Upper lobe of left lung (tissue), 6 donors: ENCODE measurements at regions not wholly inside any gene's neighbourhood (a gene's known extent, or its start where the extent isn't known, plus 50 kb on each side); places are given as distances from the start of the nearest gene placed in this dataset.
A peak's percentile ranks its signal among the peaks of the same experiment; 100 is the strongest.

Experiments used
- ATAC-seq, 2 donors: fragments of 200-7000 bp; cut with Tn5 transposase; one replicate each; pipeline ENCODE4 v1.9.1; 2022; ENCODE audit warnings: mild to moderate bottlenecking in 2 of 2, moderate library complexity in 2 of 2; ENCODE audit not compliant: low FRiP score in 2 of 2
- DNase-seq, 2 donors: peaks; one replicate each; pipeline ENCODE4 v3.0.0-alpha.2; 2019 to 2020
- H3K27ac ChIP-seq, 4 donors: fragments of 200-600 bp; sonication (generic); one replicate each; pipeline ENCODE4 v1.5.1; 2016 to 2019
- H3K27me3 ChIP-seq, 4 donors: fragments of 200-600 bp; sonication (generic); one replicate each; pipeline ENCODE4 v1.5.1; 2017 to 2019
- H3K36me3 ChIP-seq, 4 donors: fragments of 200-600 bp; sonication (generic); one replicate each; pipeline ENCODE4 v1.5.1; 2016 to 2019
- H3K4me1 ChIP-seq, 4 donors: fragments of 200-600 bp; sonication (generic); one replicate each; pipeline ENCODE4 v1.5.1; 2018 to 2019
- H3K4me3 ChIP-seq, 4 donors: fragments of 200-600 bp; sonication (generic); one replicate each; pipeline ENCODE4 v1.5.1; 2017 to 2019; ENCODE audit warnings: mild to moderate bottlenecking in 2 of 4, moderate library complexity in 1 of 4
- H3K9me3 ChIP-seq, 4 donors: fragments of 200-600 bp; sonication (generic); one replicate each; pipeline ENCODE4 v1.5.1; 2018 to 2019
- EP300 ChIP-seq, 4 donors: sonication (generic); formaldehyde crosslinking; IDR thresholded peaks; one replicate each; pipeline ENCODE4 v1.5.1; 2017; ENCODE audit warnings: antibody characterized with exemption in 4 of 4, control low read depth in 2 of 4
- POLR2A ChIP-seq, 4 donors: fragments of 450-650 bp; IDR thresholded peaks; one replicate each; pipeline ENCODE4 v1.5.1; 2016 to 2017; ENCODE audit warnings: antibody characterized with exemption in 4 of 4, mild to moderate bottlenecking in 2 of 4
- POLR2AphosphoS5 ChIP-seq, 2 donors: sonication (generic); formaldehyde crosslinking; IDR thresholded peaks; one replicate each; pipeline ENCODE4 v1.5.1; 2017; ENCODE audit warnings: antibody characterized with exemption in 2 of 2
- WGBS, 2 donors: methylation state at CpG; one replicate each; pipeline ENCODE4 v1.1.5; 2017 to 2018; 5-methylcytosine and 5-hydroxymethylcytosine counted together
- TF ChIP-seq, protein P1 (sequence below), 6 experiments: fragments of 450-650 bp in 4 of 6; fragments of 200-600 bp in 2 of 6; sonication (generic) in 2 of 6; IDR thresholded peaks; one replicate each; pipeline ENCODE4 v1.5.1; 2016 to 2019; ENCODE audit warnings: antibody characterized with exemption in 6 of 6
- donor health status: DM: no; HTN: no; CAD: no; lungs with moderate emphysema.
- donor health status: DM: no; HTN: yes; CAD: no; lungs with severe emphysema.

DNA sequence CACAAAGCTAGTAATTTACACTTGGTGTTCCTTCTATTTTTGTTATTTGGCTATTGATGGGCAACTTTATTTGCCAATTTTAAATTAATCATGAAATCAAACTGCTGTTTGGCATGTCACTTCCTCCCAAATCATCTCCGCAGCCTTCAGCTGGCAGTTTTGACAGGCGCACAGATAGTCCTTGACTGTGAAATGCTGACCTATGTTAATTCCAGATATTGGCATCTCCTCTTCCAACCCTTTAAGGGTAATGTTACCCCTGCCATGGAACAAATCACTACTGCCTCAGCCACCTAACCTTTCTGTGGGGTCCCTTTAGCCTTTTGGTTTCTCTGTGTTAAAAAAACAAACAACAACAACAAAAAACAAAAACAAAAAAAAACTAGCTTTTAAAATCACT, 182.4 kb upstream of the TANK start:
- no peaks in the 10 kb centered on the region for H3K36me3 ChIP-seq
- H3K4me1 ChIP-seq, result no peaks in the 10 kb centered on the region
- H3K9me3 ChIP-seq, result no peaks in the 10 kb centered on the region
- no peak for DNase-seq
- TF ChIP-seq POLR2A (IDR thresholded peaks at IDR 0.05), result no peak
- TF ChIP-seq, protein P1, sequence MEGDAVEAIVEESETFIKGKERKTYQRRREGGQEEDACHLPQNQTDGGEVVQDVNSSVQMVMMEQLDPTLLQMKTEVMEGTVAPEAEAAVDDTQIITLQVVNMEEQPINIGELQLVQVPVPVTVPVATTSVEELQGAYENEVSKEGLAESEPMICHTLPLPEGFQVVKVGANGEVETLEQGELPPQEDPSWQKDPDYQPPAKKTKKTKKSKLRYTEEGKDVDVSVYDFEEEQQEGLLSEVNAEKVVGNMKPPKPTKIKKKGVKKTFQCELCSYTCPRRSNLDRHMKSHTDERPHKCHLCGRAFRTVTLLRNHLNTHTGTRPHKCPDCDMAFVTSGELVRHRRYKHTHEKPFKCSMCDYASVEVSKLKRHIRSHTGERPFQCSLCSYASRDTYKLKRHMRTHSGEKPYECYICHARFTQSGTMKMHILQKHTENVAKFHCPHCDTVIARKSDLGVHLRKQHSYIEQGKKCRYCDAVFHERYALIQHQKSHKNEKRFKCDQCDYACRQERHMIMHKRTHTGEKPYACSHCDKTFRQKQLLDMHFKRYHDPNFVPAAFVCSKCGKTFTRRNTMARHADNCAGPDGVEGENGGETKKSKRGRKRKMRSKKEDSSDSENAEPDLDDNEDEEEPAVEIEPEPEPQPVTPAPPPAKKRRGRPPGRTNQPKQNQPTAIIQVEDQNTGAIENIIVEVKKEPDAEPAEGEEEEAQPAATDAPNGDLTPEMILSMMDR (IDR thresholded peaks at IDR 0.05), result no peak
- no peak for TF ChIP-seq EP300 (IDR thresholded peaks at IDR 0.05)
- TF ChIP-seq POLR2AphosphoS5 (IDR thresholded peaks at IDR 0.05), result no peak
- H3K27me3 ChIP-seq, result no peaks in the 10 kb centered on the region
- H3K4me3 ChIP-seq, result no peak overlapping the region
- no peak for ATAC-seq
- 98 to 100% methylated on average over 2 of the region's 2 CpGs for WGBS, 2 donors
- no peak overlapping the region for H3K27ac ChIP-seq

DNA sequence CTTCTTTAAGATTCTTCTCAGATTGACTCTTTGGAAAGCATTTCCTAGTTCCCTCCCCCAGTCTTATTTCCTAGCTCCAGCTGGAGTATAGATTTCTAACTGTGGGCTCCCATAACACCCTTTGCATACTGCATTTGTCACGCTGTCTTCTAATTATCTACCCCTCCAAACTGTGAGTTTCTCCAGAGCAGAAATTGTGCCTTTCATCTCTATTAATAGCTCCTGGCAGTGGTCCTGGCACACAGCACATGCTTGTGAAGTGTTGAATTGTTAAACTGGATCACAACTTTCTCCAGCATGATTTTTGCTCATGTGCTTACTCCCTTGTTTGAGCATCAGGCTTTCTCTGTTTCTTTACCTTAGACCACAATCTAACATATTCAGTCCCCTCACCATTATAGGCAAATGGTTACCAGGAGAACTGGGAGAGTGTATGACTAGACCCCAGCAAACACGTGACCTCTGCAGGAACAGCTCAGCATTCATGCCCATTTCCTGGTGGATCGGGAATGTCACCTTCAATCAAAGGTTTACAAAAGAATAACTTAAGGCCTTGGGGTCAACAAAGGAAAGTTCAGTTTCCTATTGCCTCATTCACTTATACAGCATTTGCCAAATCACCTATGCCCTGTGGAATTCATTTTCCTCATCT, 175.7 kb upstream of the TANK start:
- DNase-seq (no peak), ATAC-seq (no peak)
- H3K9me3 ChIP-seq, result no peaks in the 10 kb centered on the region
- H3K36me3 ChIP-seq, result no peaks in the 10 kb centered on the region
- no peak overlapping the region for H3K4me3 ChIP-seq
- TF ChIP-seq POLR2AphosphoS5 (IDR thresholded peaks at IDR 0.05), result no peak
- TF ChIP-seq EP300 (IDR thresholded peaks at IDR 0.05), result no peak
- TF ChIP-seq POLR2A (IDR thresholded peaks at IDR 0.05), result no peak
- TF ChIP-seq, protein P1 (IDR thresholded peaks at IDR 0.05), result no peak
- no peak overlapping the region for H3K27ac ChIP-seq
- no peaks in the 10 kb centered on the region for H3K4me1 ChIP-seq
- H3K27me3 ChIP-seq, result no peaks in the 10 kb centered on the region
- WGBS, 2 donors, result 54 to 55% methylated on average over 3 of the region's 3 CpGs

DNA sequence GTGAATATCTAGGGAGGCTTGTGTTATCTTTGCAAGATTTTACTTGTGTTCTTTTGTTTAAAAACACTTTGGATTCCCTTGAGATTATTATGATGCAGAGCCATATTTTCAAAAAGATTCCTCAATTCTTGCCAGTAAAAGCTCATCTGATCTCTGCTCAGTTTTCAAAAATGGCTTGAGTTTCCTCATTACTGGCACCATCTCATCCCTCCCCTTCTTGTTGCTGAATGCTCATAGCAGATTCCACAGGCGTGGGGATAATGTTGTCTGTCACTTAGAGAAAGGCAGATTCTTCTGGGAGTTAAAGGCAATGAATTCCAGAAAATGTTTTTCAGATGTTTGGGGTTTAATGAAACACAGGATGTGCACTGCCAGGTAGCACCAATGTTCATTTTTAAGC, 170.4 kb upstream of the TANK start:
- TF ChIP-seq EP300 (IDR thresholded peaks at IDR 0.05) (no peak), POLR2AphosphoS5 (IDR thresholded peaks at IDR 0.05) (no peak), POLR2A (IDR thresholded peaks at IDR 0.05) (no peak)
- TF ChIP-seq, protein P1 (IDR thresholded peaks at IDR 0.05), result no peak
- no peak overlapping the region for H3K4me3 ChIP-seq
- 74 to 88% methylated on average over 1 of the region's 1 CpG for WGBS, 2 donors
- H3K27ac ChIP-seq, result no peak overlapping the region
- no peaks in the 10 kb centered on the region for H3K9me3 ChIP-seq
- no peaks in the 10 kb centered on the region for H3K36me3 ChIP-seq
- no peaks in the 10 kb centered on the region for H3K27me3 ChIP-seq
- no peak for ATAC-seq
- peaks cover 0 to 10% (median 5%) of the 10 kb centered on the region in 4 donors for H3K4me1 ChIP-seq
- DNase-seq, result no peak

DNA sequence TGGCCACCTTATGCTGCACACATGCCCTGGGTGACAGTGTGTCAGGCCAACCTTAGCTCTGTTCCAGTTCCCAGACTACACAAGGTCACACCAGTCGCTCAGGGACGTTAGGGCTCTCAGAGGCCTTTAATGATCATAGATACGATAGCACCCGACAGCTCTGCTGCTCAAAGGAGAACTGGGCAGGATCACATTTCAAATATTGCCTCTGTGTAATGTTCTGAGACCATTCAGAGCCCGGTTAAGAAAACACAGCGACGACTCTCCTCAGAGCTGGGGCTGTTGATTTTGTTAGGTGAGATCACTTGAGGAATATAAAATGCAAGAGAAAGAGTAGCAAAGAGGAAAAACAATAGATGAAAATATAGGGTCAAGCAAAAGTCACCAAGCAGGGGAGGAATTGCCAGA, 166.6 kb upstream of the TANK start:
- Histone ChIP-seq H3K27ac (no peak overlapping the region), H3K27me3 (no peaks in the 10 kb centered on the region), H3K4me3 (peak overlapping the region in 2 of 4 donors; percentile 4 to 23), H3K36me3 (no peaks in the 10 kb centered on the region), H3K4me1 (peaks cover 0 to 10% (median 5%) of the 10 kb centered on the region in 4 donors), H3K9me3 (no peaks in the 10 kb centered on the region)
- no peak for DNase-seq
- WGBS, 2 donors, result 62 to 74% methylated on average over 5 to 7 of the region's 7 CpGs
- TF ChIP-seq POLR2A (IDR thresholded peaks at IDR 0.05) (no peak), EP300 (IDR thresholded peaks at IDR 0.05) (no peak), POLR2AphosphoS5 (IDR thresholded peaks at IDR 0.05) (no peak)
- TF ChIP-seq, protein P1 (IDR thresholded peaks at IDR 0.05), result no peak
- no peak for ATAC-seq
